ENCODE measurements at regions not wholly inside any gene's neighbourhood (a gene's known extent, or its start where the extent isn't known, plus 50 kb on each side); places are given as distances from the start of the nearest gene placed in this dataset.
A peak's percentile ranks its signal among the peaks of the same experiment; 100 is the strongest.

DNA sequence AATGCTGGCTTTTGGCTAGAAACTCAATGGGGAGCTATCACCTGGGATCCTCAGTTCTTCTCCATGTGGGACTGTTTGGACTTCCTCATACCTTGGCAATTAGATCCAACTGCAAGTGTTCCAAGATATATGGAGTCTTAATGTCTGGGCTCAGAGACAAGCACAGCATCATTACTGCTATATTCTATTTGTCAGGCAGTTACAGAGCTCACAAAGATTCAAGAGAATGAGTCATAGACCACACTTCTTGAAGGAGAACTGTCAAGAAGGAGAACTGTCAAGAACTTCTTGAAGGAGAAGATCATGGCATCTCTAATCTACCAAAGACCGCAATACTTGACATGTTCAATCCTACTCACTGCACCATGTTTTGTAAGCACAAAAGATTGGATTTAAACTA, 106.8 kb upstream of the NREP start:
- H3K27ac Mint-ChIP-seq (ENCODE audit: unreplicated experiment) = no peak overlapping the region
- no peaks in the 10 kb centered on the region for H3K9me3 Mint-ChIP-seq (ENCODE audit: unreplicated experiment)
- H3K36me3 ChIP-seq (ENCODE audit: insufficient read depth, low read length) = no peaks in the 10 kb centered on the region
- no peaks in the 10 kb centered on the region for H3K36me3 Mint-ChIP-seq (ENCODE audit: low read depth, unreplicated experiment)
- no peaks in the 10 kb centered on the region for H3K27me3 Mint-ChIP-seq (ENCODE audit: low read depth, unreplicated experiment)
- no peak overlapping the region for H3K27ac ChIP-seq (ENCODE audit: low read depth, low read length)
- TF ChIP-seq, protein P1, sequence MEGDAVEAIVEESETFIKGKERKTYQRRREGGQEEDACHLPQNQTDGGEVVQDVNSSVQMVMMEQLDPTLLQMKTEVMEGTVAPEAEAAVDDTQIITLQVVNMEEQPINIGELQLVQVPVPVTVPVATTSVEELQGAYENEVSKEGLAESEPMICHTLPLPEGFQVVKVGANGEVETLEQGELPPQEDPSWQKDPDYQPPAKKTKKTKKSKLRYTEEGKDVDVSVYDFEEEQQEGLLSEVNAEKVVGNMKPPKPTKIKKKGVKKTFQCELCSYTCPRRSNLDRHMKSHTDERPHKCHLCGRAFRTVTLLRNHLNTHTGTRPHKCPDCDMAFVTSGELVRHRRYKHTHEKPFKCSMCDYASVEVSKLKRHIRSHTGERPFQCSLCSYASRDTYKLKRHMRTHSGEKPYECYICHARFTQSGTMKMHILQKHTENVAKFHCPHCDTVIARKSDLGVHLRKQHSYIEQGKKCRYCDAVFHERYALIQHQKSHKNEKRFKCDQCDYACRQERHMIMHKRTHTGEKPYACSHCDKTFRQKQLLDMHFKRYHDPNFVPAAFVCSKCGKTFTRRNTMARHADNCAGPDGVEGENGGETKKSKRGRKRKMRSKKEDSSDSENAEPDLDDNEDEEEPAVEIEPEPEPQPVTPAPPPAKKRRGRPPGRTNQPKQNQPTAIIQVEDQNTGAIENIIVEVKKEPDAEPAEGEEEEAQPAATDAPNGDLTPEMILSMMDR (IDR thresholded peaks at IDR 0.05; ENCODE audit: insufficient read depth, low read depth, low read length) = no peak
- TF ChIP-seq EZH2 (IDR thresholded peaks at IDR 0.05; ENCODE audit: insufficient read depth, low read length) = no peak
- no peaks in the 10 kb centered on the region for H3K4me1 Mint-ChIP-seq (ENCODE audit: low read depth, unreplicated experiment)
- no peaks in the 10 kb centered on the region for H4K20me1 ChIP-seq (ENCODE audit: insufficient read depth, low read length)
- H3K4me2 ChIP-seq (ENCODE audit: low read length) = no peak overlapping the region
- no peaks in the 10 kb centered on the region for H3K9me3 ChIP-seq (ENCODE audit: insufficient read depth, low read depth, low read length)
- H2AFZ ChIP-seq (ENCODE audit: low read depth, low read length) = no peak overlapping the region
- peaks cover 6% of the 10 kb centered on the region for H3K4me1 ChIP-seq (ENCODE audit: insufficient read depth, low read length)
- no peak overlapping the region for H3K9ac ChIP-seq (ENCODE audit: low read length)
- H3K79me2 ChIP-seq (ENCODE audit: insufficient read depth, low read length) = no peaks in the 10 kb centered on the region
- no peak overlapping the region for H3K4me3 Mint-ChIP-seq (ENCODE audit: unreplicated experiment)
- FAIRE-seq (peak; percentile 32), DNase-seq (ENCODE audit: low read depth) (peak; percentile 31)
- H3K27me3 ChIP-seq (ENCODE audit: insufficient read depth, low read length) = no peaks in the 10 kb centered on the region
- H3K4me3 ChIP-seq (ENCODE audit: insufficient read depth, low read depth, low read length) = no peak overlapping the region

DNA sequence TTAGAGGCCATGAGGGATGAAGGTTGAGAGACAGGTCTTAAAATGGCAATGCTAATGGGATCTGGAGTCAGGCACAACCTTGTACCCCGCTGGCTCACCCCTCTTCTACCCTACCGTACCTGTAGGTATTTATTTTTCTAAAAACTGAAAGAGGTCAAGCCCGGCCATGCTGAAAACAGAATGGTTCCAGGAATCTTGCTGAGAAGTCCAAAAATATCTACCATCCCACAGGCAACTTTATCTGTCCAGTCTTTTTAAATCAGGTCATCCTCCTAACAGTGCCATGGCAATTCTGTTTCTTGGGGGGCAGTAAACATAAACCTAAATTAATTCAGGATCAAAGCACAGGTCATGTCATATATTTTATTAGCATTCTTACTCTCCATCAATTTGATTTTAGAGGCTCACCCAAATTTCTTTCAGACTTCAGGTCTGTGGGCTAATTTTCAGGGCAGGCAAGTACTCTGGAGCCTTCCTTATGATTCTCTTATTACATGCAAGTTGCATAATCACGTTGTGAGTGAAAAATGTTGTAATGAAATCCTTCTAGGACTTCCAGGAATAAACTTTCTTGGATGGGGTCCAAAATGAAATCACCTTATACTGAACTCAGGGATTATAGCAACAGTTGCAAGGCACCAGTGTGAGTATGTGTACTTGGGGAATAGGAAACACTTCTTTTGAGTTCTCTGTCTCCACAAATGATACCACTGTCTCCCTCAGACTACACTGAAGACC, 102.7 kb upstream of the NREP start:
- no peak overlapping the region for H3K9ac ChIP-seq (ENCODE audit: low read length)
- no peaks in the 10 kb centered on the region for H3K36me3 ChIP-seq (ENCODE audit: insufficient read depth, low read length)
- no peaks in the 10 kb centered on the region for H3K79me2 ChIP-seq (ENCODE audit: insufficient read depth, low read length)
- peaks cover 11% of the 10 kb centered on the region for H3K4me1 ChIP-seq (ENCODE audit: insufficient read depth, low read length)
- Mint-ChIP-seq H3K36me3 (ENCODE audit: low read depth, unreplicated experiment) (no peaks in the 10 kb centered on the region), H3K27ac (ENCODE audit: unreplicated experiment) (no peak overlapping the region), H3K4me3 (ENCODE audit: unreplicated experiment) (no peak overlapping the region), H3K9me3 (ENCODE audit: unreplicated experiment) (no peaks in the 10 kb centered on the region), H3K4me1 (ENCODE audit: low read depth, unreplicated experiment) (peaks cover 7% of the 10 kb centered on the region), H3K27me3 (ENCODE audit: low read depth, unreplicated experiment) (no peaks in the 10 kb centered on the region)
- H3K4me2 ChIP-seq (ENCODE audit: low read length) = no peak overlapping the region
- H3K27me3 ChIP-seq (ENCODE audit: insufficient read depth, low read length) = no peaks in the 10 kb centered on the region
- H3K9me3 ChIP-seq (ENCODE audit: insufficient read depth, low read depth, low read length) = no peaks in the 10 kb centered on the region
- TF ChIP-seq, protein P1 (IDR thresholded peaks at IDR 0.05; ENCODE audit: insufficient read depth, low read depth, low read length) = no peak
- TF ChIP-seq EZH2 (IDR thresholded peaks at IDR 0.05; ENCODE audit: insufficient read depth, low read length) = no peak
- DNase-seq (ENCODE audit: low read depth) = peak; percentile 85
- no peak overlapping the region for H3K4me3 ChIP-seq (ENCODE audit: insufficient read depth, low read depth, low read length)
- H2AFZ ChIP-seq (ENCODE audit: low read depth, low read length) = no peak overlapping the region
- no peaks in the 10 kb centered on the region for H4K20me1 ChIP-seq (ENCODE audit: insufficient read depth, low read length)
- H3K27ac ChIP-seq (ENCODE audit: low read depth, low read length) = no peak overlapping the region
- peak; percentile 26 for FAIRE-seq

DNA sequence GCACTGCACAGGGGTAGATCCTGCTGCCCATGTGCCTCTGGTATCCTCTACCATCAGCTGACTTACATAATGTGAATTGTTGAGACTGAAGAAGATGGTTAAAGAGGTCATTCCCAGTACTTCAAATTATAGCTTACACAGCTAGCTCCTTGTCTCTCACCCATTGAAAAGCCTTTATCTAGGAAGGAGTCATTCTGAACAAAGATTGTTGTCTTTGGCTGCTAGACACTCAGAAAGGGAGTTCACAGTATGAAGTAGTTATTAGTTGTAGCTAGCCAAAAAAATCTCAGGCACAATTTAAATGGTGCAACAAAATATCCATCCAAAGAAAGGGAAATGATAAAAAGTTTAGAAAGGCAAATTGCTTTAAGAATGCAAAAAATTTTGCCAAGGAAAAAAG, 102.0 kb upstream of the NREP start:
- Histone ChIP-seq H2AFZ (ENCODE audit: low read depth, low read length) (no peak overlapping the region), H3K4me2 (ENCODE audit: low read length) (no peak overlapping the region), H3K27ac (ENCODE audit: low read depth, low read length) (no peak overlapping the region), H3K79me2 (ENCODE audit: insufficient read depth, low read length) (no peaks in the 10 kb centered on the region), H3K36me3 (ENCODE audit: insufficient read depth, low read length) (no peaks in the 10 kb centered on the region), H3K27me3 (ENCODE audit: insufficient read depth, low read length) (no peaks in the 10 kb centered on the region), H3K9ac (ENCODE audit: low read length) (no peak overlapping the region), H3K9me3 (ENCODE audit: insufficient read depth, low read depth, low read length) (no peaks in the 10 kb centered on the region), H3K4me3 (ENCODE audit: insufficient read depth, low read depth, low read length) (no peak overlapping the region), H4K20me1 (ENCODE audit: insufficient read depth, low read length) (no peaks in the 10 kb centered on the region), H3K4me1 (ENCODE audit: insufficient read depth, low read length) (peaks cover 11% of the 10 kb centered on the region)
- DNase-seq (ENCODE audit: low read depth) (peak; percentile 87), FAIRE-seq (peak; percentile 89)
- no peaks in the 10 kb centered on the region for H3K27me3 Mint-ChIP-seq (ENCODE audit: low read depth, unreplicated experiment)
- no peak overlapping the region for H3K27ac Mint-ChIP-seq (ENCODE audit: unreplicated experiment)
- TF ChIP-seq, protein P1 (IDR thresholded peaks at IDR 0.05; ENCODE audit: insufficient read depth, low read depth, low read length) = no peak
- no peak for TF ChIP-seq EZH2 (IDR thresholded peaks at IDR 0.05; ENCODE audit: insufficient read depth, low read length)
- H3K36me3 Mint-ChIP-seq (ENCODE audit: low read depth, unreplicated experiment) = no peaks in the 10 kb centered on the region
- no peak overlapping the region for H3K4me3 Mint-ChIP-seq (ENCODE audit: unreplicated experiment)
- peaks cover 8% of the 10 kb centered on the region for H3K4me1 Mint-ChIP-seq (ENCODE audit: low read depth, unreplicated experiment)
- H3K9me3 Mint-ChIP-seq (ENCODE audit: unreplicated experiment) = no peaks in the 10 kb centered on the region

Data from astrocyte (in vitro differentiated cells and primary cell).